ENCODE measurements at regions not wholly inside any gene's neighbourhood (a gene's known extent, or its start where the extent isn't known, plus 50 kb on each side); places are given as distances from the start of the nearest gene placed in this dataset.

DNA sequence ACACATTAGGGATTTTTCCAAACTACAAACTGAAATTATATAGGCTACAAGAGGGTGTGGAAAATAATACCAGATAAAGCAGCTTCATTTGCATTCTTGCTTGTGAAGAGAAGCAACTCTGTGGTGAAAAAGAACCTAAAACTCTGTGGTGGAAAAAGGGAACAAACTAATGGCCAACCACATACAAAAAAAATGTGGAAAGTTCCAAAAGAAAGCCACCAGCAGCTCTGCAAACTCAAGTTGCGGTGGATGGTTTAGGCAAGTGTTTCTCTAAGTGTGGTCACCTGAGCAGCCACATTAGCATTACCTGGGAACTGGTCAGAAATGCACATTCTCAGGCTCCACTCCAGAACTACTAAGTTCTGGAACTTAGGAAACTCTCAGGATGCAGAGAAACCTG lies 586.4 kb downstream of the ACTL7B start:
- POLR2A ChIA-PET: no interaction called here
- Mint-ChIP-seq H3K4me3 (no peak overlapping the region), H3K27me3 (no peaks in the 10 kb centered on the region), H3K9me3 (no peaks in the 10 kb centered on the region), H3K36me3 (ENCODE audit: low read depth) (no peaks in the 10 kb centered on the region), H3K4me1 (peaks cover 4% of the 10 kb centered on the region), H3K27ac (no peak overlapping the region)
- TF ChIP-seq CTCF (IDR thresholded peaks at IDR 0.05): no peak
- DNase-seq: no peak
- intact Hi-C loops (cut with micrococcal nuclease): no loop called here
- ATAC-seq (ENCODE audit: low read depth): no peak
- CTCF ChIA-PET: interaction anchor here (0.6 kb wide), 1 partner anchor 26 kb away, joined by 3 read pairs; no protein-coding TSS in a partner anchor

- CTCF ChIA-PET: no interaction called here
- H3K4me1 Mint-ChIP-seq: no peaks in the 10 kb centered on the region
- ATAC-seq (ENCODE audit: low read depth): no peak
- no peaks in the 10 kb centered on the region for H3K9me3 Mint-ChIP-seq
- POLR2A ChIA-PET: no interaction called here
- no peaks in the 10 kb centered on the region for H3K36me3 Mint-ChIP-seq (ENCODE audit: low read depth)
- H3K4me3 Mint-ChIP-seq: no peak overlapping the region
- H3K27ac Mint-ChIP-seq: no peak overlapping the region
- intact Hi-C loops (cut with micrococcal nuclease): no loop called here
- TF ChIP-seq CTCF (IDR thresholded peaks at IDR 0.05): no peak
- no peak for DNase-seq
- H3K27me3 Mint-ChIP-seq: no peaks in the 10 kb centered on the region
These were observed 590.7 kb downstream of the ACTL7B start for GRCh38 chr9:108265065-108265464.

DNA sequence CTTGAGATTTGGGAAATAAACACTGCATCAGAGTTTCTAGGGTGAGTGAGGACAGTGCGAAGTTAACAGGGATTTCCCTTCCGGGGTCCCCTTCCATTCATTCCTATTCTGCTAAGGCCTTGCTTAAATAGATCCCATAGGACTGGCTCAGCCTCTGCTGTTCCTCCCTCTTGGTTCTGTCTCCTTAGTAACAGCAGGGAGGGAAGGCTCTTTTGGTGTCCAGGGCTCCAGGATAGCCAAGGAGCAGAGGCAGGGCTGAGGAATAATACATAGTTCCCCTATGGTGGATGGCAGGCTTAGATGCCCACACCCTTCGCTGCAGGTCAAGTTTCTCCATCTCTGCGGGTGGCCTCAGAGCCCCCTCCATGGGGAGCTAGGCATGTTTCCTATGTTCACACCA lies 591.7 kb downstream of the ACTL7B start:
- H3K4me1 Mint-ChIP-seq: no peaks in the 10 kb centered on the region
- ATAC-seq (ENCODE audit: low read depth): no peak
- no peaks in the 10 kb centered on the region for H3K9me3 Mint-ChIP-seq
- H3K4me3 Mint-ChIP-seq: no peak overlapping the region
- TF ChIP-seq CTCF (IDR thresholded peaks at IDR 0.05): no peak
- DNase-seq: no peak
- intact Hi-C loops (cut with micrococcal nuclease): no loop called here
- H3K27me3 Mint-ChIP-seq: no peaks in the 10 kb centered on the region
- H3K36me3 Mint-ChIP-seq (ENCODE audit: low read depth): no peaks in the 10 kb centered on the region
- H3K27ac Mint-ChIP-seq: no peak overlapping the region
- CTCF ChIA-PET: no interaction called here
- POLR2A ChIA-PET: no interaction called here

- CTCF ChIA-PET: no interaction called here
- Mint-ChIP-seq H3K4me3 (no peak overlapping the region), H3K27ac (no peak overlapping the region), H3K9me3 (no peaks in the 10 kb centered on the region), H3K27me3 (no peaks in the 10 kb centered on the region), H3K36me3 (ENCODE audit: low read depth) (no peaks in the 10 kb centered on the region), H3K4me1 (no peaks in the 10 kb centered on the region)
- intact Hi-C loops (cut with micrococcal nuclease): no loop called here
- no peak for TF ChIP-seq CTCF (IDR thresholded peaks at IDR 0.05)
- no peak for ATAC-seq (ENCODE audit: low read depth)
- DNase-seq: no peak
- POLR2A ChIA-PET: no interaction called here
These were observed 593.0 kb downstream of the ACTL7B start for GRCh38 chr9:108262836-108263235.

DNA sequence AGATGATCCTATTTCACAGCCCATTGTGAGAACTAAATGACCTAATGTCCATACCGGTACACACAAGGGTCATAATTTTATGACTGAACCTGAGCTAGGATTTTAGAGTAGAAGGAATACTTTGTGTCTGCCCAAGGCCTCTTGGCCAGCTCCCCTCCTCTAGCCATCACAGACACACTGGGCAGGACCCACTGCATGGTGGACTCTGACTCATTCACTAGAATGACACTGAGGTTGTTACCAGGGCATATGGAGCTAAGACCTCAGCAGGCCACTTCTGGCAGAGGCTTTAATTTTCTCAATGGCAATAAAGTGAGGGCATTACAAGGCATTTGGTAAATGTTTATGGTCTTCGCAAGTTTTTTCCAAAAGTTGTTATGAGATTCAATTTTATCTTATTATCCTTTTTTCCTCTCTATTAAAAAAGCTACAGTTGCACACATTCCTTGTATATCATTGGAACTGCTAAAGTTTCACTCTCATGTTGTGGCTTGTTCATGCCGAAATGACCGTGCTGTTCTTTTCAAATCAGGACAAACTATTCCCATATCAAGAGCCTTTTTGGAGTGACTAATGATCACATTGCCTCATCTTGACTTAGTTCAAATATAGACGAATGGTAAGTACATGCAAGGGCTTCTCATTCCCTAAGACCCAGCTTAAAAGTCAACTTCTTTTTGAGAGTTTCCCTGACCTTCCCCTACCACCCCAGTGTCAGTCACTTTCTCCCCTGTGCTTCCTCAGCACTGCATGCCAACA lies 595.7 kb downstream of the ACTL7B start:
- intact Hi-C loops (cut with micrococcal nuclease): no loop called here
- Mint-ChIP-seq H3K4me1 (no peaks in the 10 kb centered on the region), H3K9me3 (no peaks in the 10 kb centered on the region), H3K4me3 (no peak overlapping the region), H3K36me3 (ENCODE audit: low read depth) (no peaks in the 10 kb centered on the region), H3K27me3 (peaks cover 3% of the 10 kb centered on the region), H3K27ac (no peak overlapping the region)
- no peak for DNase-seq
- ATAC-seq (ENCODE audit: low read depth): no peak
- CTCF ChIA-PET: no interaction called here
- no peak for TF ChIP-seq CTCF (IDR thresholded peaks at IDR 0.05)
- POLR2A ChIA-PET: no interaction called here
